H7 (cell line): ENCODE measurements at regions not wholly inside any gene's neighbourhood (a gene's known extent, or its start where the extent isn't known, plus 50 kb on each side); places are given as distances from the start of the nearest gene placed in this dataset.
A peak's percentile ranks its signal among the peaks of the same experiment; 100 is the strongest.

ENCODE experiments used
- DNase-seq: peaks from one replicate; pipeline ENCODE4 v3.0.0; 2012
- H3K27me3 ChIP-seq: 2 replicates; pipeline ENCODE4 v1.6.0; 2011; ENCODE audit warnings: mild to moderate bottlenecking, low read length; ENCODE audit not compliant: control insufficient read depth, insufficient read depth
- H3K36me3 ChIP-seq: replicated peaks from 2 replicates; pipeline ENCODE4 v1.5.1; 2011; ENCODE audit warnings: low read length; ENCODE audit not compliant: control insufficient read depth, insufficient read depth
- H3K4me3 ChIP-seq: 2 replicates; pipeline ENCODE4 v1.5.1; 2011; ENCODE audit warnings: low read depth, mild to moderate bottlenecking, control low read depth, low read length, moderate library complexity; ENCODE audit not compliant: insufficient read depth

GRCh38 chr6:2509711-2510110 lies 241.0 kb downstream of the MYLK4 start:
- DNase-seq, result no peak
- Histone ChIP-seq H3K4me3 (no peak overlapping the region), H3K36me3 (no peaks in the 10 kb centered on the region), H3K27me3 (no peaks in the 10 kb centered on the region)

GRCh38 chr6:2508071-2508470 lies 242.7 kb downstream of the MYLK4 start:
- H3K27me3 ChIP-seq, result no peaks in the 10 kb centered on the region
- no peak overlapping the region for H3K4me3 ChIP-seq
- H3K36me3 ChIP-seq, result no peaks in the 10 kb centered on the region
- no peak for DNase-seq

- H3K27me3 ChIP-seq, result no peaks in the 10 kb centered on the region
- no peak overlapping the region for H3K4me3 ChIP-seq
- DNase-seq, result no peak
- H3K36me3 ChIP-seq, result no peaks in the 10 kb centered on the region
Observed at GRCh38 chr6:2507521-2508037, 243.1 kb downstream of the MYLK4 start.

GRCh38 chr6:2507016-2507415 lies 243.7 kb downstream of the MYLK4 start:
- H3K36me3 ChIP-seq, result no peaks in the 10 kb centered on the region
- no peaks in the 10 kb centered on the region for H3K27me3 ChIP-seq
- H3K4me3 ChIP-seq, result no peak overlapping the region
- no peak for DNase-seq

- no peaks in the 10 kb centered on the region for H3K27me3 ChIP-seq
- H3K36me3 ChIP-seq, result no peaks in the 10 kb centered on the region
- H3K4me3 ChIP-seq, result no peak overlapping the region
- peak; percentile 76 for DNase-seq
Observed at GRCh38 chr6:2505624-2506023, 245.1 kb downstream of the MYLK4 start.

GRCh38 chr6:2504495-2505064 lies 246.1 kb downstream of the MYLK4 start:
- no peaks in the 10 kb centered on the region for H3K27me3 ChIP-seq
- no peaks in the 10 kb centered on the region for H3K36me3 ChIP-seq
- no peak overlapping the region for H3K4me3 ChIP-seq
- no peak for DNase-seq

GRCh38 chr6:2503816-2504494 lies 246.8 kb downstream of the MYLK4 start:
- Histone ChIP-seq H3K27me3 (no peaks in the 10 kb centered on the region), H3K36me3 (no peaks in the 10 kb centered on the region), H3K4me3 (no peak overlapping the region)
- DNase-seq, result no peak

GRCh38 chr6:2502998-2503674 lies 247.6 kb downstream of the MYLK4 start:
- DNase-seq, result no peak
- H3K27me3 ChIP-seq, result no peaks in the 10 kb centered on the region
- no peaks in the 10 kb centered on the region for H3K36me3 ChIP-seq
- H3K4me3 ChIP-seq, result no peak overlapping the region

- H3K4me3 ChIP-seq, result no peak overlapping the region
- H3K36me3 ChIP-seq, result no peaks in the 10 kb centered on the region
- DNase-seq, result peak; percentile 50
- no peaks in the 10 kb centered on the region for H3K27me3 ChIP-seq
Observed at GRCh38 chr6:2502096-2502997, 248.4 kb downstream of the MYLK4 start.

- Histone ChIP-seq H3K36me3 (no peaks in the 10 kb centered on the region), H3K27me3 (no peaks in the 10 kb centered on the region), H3K4me3 (no peak overlapping the region)
- DNase-seq, result no peak
Observed at GRCh38 chr6:2497922-2498623, 252.6 kb downstream of the MYLK4 start.

- H3K36me3 ChIP-seq, result no peaks in the 10 kb centered on the region
- no peaks in the 10 kb centered on the region for H3K27me3 ChIP-seq
- no peak for DNase-seq
- H3K4me3 ChIP-seq, result no peak overlapping the region
Observed at GRCh38 chr6:2496291-2496690, 250.9 kb upstream of the GMDS start.

GRCh38 chr6:2492686-2493523 lies 247.5 kb upstream of the GMDS start:
- no peak for DNase-seq
- H3K27me3 ChIP-seq, result no peaks in the 10 kb centered on the region

GRCh38 chr6:2491137-2491536 lies 245.7 kb upstream of the GMDS start:
- Histone ChIP-seq H3K4me3 (no peak overlapping the region), H3K27me3 (no peaks in the 10 kb centered on the region), H3K36me3 (no peaks in the 10 kb centered on the region)
- no peak for DNase-seq

More at GRCh38 chr6:2492686-2493523, 247.5 kb upstream of the GMDS start:
- Histone ChIP-seq H3K4me3 (no peak overlapping the region), H3K36me3 (no peaks in the 10 kb centered on the region)
